ES-I3 (cell line): ENCODE measurements at regions not wholly inside any gene's neighbourhood (a gene's known extent, or its start where the extent isn't known, plus 50 kb on each side); places are given as distances from the start of the nearest gene placed in this dataset.
"Not testable (repeated sequence)": the region's sequence is repeated elsewhere in the genome, so short reads cannot be mapped to it uniquely, and the experiment has no call there.

Experiments
- H3K36me3 ChIP-seq: 2 replicates; pipeline ENCODE4 v1.6.1; 2013; ENCODE audit warnings: mild to moderate bottlenecking, low read length, control low read depth, moderate library complexity; ENCODE audit not compliant: insufficient read depth
- H3K4me1 ChIP-seq: 2 replicates; pipeline ENCODE4 v1.6.1; 2013; ENCODE audit warnings: mild to moderate bottlenecking, control low read depth, low read length; ENCODE audit not compliant: insufficient read depth
- H3K9ac ChIP-seq: 2 replicates; pipeline ENCODE4 v1.6.1; 2013; ENCODE audit warnings: low read depth, mild to moderate bottlenecking, low read length, moderate library complexity
- H3K9me3 ChIP-seq: 2 replicates; pipeline ENCODE4 v1.6.1; 2013; ENCODE audit warnings: mild to moderate bottlenecking, low read length, moderate library complexity; ENCODE audit not compliant: control insufficient read depth, insufficient read depth

DNA sequence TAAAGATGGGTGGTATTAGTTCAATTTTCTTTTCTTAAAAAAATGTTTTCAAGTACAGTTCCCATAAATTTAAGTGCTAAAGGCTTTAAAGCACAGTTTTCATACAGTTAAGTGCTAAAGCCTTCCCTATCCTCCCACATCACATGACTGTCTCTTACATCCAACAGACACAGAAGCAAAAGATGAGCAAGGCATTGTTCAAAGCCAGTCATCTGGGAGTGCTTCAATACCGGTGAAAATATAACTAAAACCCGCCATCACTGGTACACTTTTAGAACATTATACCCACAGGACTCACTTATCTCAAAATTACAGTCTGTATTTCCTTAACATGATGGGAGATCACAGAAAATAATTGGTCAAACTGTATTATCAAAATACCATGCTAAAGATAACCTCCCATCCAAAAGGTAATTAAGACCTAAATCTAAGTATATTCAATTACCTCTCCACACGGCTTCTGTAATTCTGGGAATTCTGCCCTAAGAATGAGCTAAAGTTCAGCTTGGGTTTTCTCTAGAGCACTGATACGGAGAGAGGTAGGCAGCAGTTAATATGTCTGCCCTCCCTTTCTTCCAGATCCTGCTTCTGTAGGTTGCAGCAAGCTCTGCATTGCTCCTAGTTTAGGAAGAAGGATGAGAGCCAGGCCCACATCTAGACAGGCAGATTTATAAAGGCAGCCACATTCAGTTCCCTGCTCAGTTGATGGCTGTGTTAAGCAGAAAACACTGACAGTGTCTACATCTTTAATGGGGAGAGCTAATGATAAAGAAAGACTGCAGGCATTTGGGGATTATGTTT is 474.8 kb upstream of the PFKP start:
- no peaks in the 10 kb centered on the region for H3K4me1 ChIP-seq
- no peaks in the 10 kb centered on the region for H3K9me3 ChIP-seq
- no peak overlapping the region for H3K9ac ChIP-seq
- no peaks in the 10 kb centered on the region for H3K36me3 ChIP-seq

DNA sequence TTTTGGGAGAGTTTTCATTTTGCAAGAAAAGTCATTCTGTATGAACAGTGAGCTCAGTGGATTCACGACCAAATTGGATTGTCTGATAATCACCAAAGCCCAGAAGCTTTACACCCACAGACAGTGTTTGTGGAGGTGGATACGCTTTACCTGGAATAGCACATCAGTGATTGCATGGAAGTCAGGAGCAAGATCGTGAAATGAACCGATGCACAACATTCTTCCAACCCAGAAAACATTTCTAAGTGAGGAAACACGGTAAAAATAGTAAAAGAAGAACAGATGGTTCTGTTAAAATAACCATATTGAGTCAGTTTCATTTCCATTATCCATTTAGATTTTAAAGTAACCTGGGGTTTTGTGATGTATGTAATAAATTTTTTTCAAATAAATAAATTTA is 478.2 kb upstream of the PFKP start:
- Histone ChIP-seq H3K36me3 (no peaks in the 10 kb centered on the region), H3K4me1 (no peaks in the 10 kb centered on the region), H3K9me3 (no peaks in the 10 kb centered on the region), H3K9ac (no peak overlapping the region)

DNA sequence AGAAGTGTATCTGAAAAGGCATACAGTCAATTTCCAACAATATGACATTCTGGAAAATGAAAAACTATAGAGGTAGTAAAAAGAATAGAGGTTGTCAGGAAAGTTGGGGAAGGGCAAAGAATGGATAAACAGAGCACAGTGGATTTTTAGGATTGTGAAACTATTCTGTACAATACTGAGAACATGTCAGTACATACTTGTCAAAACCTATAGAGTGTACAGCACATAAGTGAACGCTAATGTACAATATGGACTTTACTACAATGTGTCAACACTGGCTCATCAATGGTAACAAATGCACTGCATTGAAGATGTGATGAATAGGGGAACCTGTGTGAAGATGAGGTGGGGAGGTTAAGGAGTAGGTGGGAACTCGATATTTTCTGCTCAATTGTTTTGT is 483.0 kb upstream of the PFKP start:
- H3K9ac ChIP-seq = no peak overlapping the region
- H3K36me3 ChIP-seq = no peaks in the 10 kb centered on the region
- H3K9me3 ChIP-seq = no peaks in the 10 kb centered on the region
- no peaks in the 10 kb centered on the region for H3K4me1 ChIP-seq

DNA sequence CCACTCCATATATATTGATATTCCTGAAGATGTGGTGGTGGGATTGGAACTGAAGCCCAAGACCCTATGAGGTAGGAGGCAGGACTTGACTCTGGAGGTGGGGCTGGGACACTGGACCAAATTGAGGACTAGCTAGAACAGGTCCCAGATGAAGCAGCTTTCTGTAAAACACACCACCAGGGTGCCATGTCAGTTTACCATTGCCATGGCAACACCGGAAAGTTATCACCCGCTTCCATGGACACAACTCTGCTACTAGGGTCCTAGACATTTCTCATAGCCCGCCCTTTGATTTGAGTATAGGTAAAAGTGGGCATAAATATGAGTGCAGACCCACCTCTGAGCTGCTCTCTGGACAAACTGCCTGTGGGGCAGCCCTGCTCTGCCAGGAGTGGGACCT is 490.5 kb upstream of the PFKP start:
- Histone ChIP-seq H3K9me3 (no peaks in the 10 kb centered on the region), H3K36me3 (no peaks in the 10 kb centered on the region), H3K9ac (no peak overlapping the region), H3K4me1 (peaks cover 2% of the 10 kb centered on the region; the same call in 1 of the 2 replicates)

DNA sequence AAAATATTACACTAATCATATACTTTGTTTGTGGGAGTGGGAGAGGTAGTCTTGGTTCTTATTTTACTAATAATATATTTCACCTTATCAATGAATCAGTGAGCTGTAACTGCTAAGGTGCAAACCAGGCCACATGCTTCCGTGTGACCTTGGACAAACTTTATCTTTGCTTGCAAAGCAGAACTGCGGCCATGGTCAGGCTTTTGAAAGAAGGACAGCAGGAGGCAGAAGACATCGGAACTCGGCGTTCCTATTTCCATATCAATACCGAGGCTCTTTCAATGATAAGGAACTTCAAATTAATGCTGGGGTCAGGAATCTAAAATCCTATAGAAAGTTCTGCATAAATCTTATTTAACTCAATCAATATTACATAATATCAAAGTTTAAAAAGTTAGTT is 491.9 kb upstream of the PFKP start:
- Histone ChIP-seq H3K9ac (no peak overlapping the region), H3K9me3 (no peaks in the 10 kb centered on the region), H3K4me1 (peaks cover 2% of the 10 kb centered on the region; the same call in 1 of the 2 replicates), H3K36me3 (no peaks in the 10 kb centered on the region)

DNA sequence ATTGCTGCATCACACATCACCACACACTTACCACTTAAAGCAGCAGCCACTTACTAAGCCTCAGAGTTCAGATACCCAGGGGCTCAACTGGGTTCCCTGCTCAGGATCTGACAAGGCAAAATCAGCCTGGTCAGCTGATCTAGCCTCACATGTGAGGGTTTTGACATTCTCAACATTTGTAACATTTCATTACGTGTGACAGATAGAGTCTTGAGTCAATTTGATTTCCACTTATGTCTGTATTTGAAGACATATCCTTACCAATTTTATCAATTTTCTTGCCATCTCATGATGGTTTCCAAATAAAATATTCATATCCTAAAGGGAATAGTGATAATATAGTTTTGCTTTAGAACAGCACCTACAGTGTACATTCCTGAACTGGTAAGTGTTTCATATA is 494.7 kb upstream of the PFKP start:
- no peak overlapping the region for H3K9ac ChIP-seq
- no peaks in the 10 kb centered on the region for H3K36me3 ChIP-seq
- H3K4me1 ChIP-seq = peaks cover 2% of the 10 kb centered on the region; the same call in 1 of the 2 replicates
- no peaks in the 10 kb centered on the region for H3K9me3 ChIP-seq

DNA sequence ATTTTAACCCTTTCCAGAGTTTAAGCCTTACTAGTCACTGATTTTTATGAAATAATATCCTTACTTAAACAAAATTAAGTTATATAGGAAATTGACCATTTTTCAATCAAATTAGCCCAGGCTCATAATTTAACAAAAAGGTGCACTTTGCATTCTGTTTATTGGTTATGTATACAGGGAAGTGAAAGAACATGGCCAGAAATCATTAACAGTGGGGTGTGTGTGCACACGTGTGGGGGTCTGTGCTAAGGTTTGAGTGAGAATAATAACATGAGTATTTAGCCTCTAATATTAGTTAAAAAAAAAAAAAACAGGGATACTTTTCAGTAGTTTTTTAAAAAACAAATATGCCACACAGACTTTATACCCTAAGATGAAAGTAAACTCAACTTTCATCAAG is 510.5 kb upstream of the PFKP start:
- no peaks in the 10 kb centered on the region for H3K36me3 ChIP-seq
- H3K9ac ChIP-seq = no peak overlapping the region
- H3K4me1 ChIP-seq = no peaks in the 10 kb centered on the region
- no peaks in the 10 kb centered on the region for H3K9me3 ChIP-seq

DNA sequence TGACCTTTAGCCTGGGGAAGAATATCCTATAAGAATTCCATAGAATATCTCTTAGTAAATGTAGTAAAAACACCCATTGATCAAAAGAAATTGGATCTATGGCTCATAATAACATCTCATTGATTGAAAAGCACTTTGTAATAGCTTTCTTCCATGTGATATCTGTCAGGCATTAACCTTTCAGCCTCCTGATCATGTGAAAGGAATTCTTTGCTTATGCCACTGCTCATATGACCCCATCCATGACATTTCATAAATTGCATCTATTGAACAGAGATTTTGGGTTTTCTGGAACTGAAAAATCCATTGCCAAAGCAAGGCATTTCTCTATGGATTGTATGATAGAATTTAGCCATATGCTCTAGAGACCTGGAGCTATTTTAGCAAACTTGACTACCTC is 519.3 kb upstream of the PFKP start:
- Histone ChIP-seq H3K36me3 (no peaks in the 10 kb centered on the region), H3K9me3 (no peaks in the 10 kb centered on the region), H3K9ac (no peak overlapping the region), H3K4me1 (no peaks in the 10 kb centered on the region)

DNA sequence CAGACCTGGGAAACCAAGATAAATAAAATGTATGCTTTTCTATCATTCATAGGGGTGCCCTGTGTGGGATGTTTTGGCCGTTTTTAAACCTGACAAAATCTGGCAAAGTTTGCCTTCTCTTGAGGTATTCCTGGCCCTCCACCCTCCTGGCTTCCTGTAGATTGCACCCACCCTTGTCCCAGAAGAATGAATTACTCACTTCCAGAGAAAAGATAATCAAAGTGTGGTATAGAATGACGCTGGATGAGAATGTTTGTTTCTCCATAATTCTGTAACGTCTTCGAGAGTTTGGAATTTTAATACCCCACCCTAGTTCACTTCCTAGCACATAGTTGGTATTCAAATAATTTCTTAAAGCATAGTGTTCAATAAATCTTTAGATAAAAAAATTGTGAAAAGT is 519.7 kb upstream of the PFKP start:
- Histone ChIP-seq H3K4me1 (no peaks in the 10 kb centered on the region), H3K9me3 (no peaks in the 10 kb centered on the region), H3K36me3 (no peaks in the 10 kb centered on the region), H3K9ac (no peak overlapping the region)

DNA sequence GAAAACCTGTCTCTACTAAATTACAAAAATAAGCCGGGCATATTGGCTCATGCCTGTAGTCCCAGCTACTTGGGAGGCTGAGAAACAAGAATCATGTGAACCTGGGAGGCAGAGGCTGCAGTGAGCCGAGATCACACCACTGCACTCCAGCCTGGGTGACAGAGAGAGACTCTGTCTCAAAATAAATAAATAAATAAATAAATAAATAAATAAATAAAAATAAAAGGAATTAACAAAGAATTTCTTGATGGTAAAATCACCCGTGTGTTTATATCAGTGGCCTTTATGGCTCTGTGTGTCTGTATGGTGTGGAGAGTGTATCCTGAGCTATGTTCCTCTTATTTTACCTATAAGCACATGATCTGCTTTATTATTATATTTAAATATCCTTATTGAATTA is 520.5 kb upstream of the PFKP start:
- not testable (repeated sequence) for H3K9me3 ChIP-seq, H3K9ac ChIP-seq, H3K36me3 ChIP-seq, H3K4me1 ChIP-seq

DNA sequence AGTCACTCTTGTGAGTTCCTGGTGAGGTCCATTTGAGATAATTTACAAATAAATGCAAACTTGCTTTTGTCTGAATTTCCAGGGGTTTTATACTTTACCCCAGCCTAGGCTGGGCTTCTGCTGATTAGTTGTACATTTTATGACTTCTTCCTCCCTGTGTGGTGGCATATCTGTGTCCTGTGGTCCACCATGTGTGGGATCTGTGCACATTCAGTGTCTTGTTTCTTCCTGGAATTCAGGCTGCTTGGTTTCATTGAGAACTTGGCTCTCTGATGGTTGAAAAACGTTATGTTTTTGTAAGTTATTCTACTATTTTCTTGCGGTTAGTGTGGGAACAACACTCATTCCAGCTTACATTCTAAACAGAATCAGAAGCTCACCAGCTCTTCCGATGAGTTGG is 523.4 kb upstream of the PFKP start:
- H3K4me1 ChIP-seq = peaks cover 3% of the 10 kb centered on the region; the same call in 1 of the 2 replicates
- no peaks in the 10 kb centered on the region for H3K9me3 ChIP-seq
- no peaks in the 10 kb centered on the region for H3K36me3 ChIP-seq
- H3K9ac ChIP-seq = no peak overlapping the region

DNA sequence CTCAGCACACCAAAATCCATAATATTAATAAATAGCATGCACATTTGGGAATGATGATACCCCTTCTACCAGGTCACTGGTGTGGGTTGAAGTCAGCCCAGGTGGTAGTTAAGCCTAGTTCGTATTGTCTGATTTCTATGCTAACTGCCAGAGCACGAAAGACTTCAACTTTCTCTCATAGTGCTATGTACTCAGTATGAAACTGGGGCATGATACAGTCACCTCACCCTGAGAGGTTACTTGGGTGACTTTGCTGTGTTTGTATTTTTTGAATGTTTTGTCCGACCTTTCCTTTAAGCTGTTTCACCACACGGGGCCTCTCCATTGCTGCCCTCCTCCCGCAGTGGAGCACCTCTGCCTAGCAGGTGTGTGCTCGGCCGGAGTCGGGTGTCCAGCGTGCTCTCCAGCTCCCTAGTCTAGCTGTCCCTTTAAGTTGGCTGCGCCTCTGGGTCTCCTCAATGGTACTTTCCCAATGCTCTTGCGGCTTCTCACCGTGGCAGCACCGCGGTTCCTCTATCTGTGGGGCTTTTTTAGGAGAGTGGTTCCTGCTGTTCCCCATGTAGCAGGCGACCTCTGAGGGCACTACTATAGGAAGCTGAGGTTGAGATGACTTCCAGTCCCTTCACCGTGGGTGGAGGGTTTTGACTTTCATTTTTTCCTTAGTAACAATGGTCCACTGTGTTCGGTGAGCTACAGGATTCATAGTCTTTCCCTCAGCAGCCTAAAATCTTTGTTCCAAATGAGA is 524.0 kb upstream of the PFKP start:
- H3K4me1 ChIP-seq = peaks cover 3% of the 10 kb centered on the region; the same call in 1 of the 2 replicates
- no peaks in the 10 kb centered on the region for H3K36me3 ChIP-seq
- H3K9me3 ChIP-seq = no peaks in the 10 kb centered on the region
- H3K9ac ChIP-seq = no peak overlapping the region

DNA sequence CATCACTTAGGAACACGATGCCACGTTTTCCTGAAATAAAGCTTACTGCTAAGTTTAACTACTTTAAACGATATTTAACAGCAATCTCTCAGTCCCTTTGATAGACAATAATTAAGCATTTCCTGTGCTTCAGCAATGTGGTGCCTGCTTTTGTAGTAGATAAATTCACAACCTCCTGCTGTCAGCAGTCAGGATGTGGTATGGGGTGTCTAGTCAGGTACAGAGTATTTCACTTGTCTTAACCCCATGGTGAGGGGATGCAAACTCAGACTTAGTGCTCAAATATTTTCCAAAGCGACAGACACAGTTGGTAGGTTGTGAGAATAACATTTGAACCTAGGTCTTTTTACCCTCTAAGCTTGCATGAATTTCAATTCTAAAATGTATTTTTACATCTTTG is 526.2 kb upstream of the PFKP start:
- Histone ChIP-seq H3K9ac (no peak overlapping the region), H3K36me3 (no peaks in the 10 kb centered on the region), H3K4me1 (peaks cover 3% of the 10 kb centered on the region; the same call in 1 of the 2 replicates), H3K9me3 (no peaks in the 10 kb centered on the region)

DNA sequence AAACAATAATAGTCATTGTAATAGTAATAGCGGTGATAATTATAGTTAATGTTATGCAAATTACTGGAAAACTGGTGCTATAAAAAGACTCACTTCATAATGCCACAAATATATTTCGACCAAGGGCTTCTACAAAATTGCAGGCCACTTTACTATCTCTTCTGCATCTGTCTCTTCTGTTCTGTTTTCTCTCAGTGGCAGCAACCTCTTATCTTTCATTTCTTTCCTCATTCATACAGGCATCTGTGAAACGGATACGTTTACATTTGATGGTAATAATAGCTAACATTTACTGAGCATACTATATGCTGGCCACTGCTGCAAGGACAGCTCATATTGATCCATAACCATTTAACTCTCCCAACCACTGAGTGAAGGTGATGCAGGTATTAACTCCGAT is 537.4 kb upstream of the PFKP start:
- Histone ChIP-seq H3K9ac (no peak overlapping the region), H3K9me3 (no peaks in the 10 kb centered on the region), H3K4me1 (no peaks in the 10 kb centered on the region), H3K36me3 (no peaks in the 10 kb centered on the region)

DNA sequence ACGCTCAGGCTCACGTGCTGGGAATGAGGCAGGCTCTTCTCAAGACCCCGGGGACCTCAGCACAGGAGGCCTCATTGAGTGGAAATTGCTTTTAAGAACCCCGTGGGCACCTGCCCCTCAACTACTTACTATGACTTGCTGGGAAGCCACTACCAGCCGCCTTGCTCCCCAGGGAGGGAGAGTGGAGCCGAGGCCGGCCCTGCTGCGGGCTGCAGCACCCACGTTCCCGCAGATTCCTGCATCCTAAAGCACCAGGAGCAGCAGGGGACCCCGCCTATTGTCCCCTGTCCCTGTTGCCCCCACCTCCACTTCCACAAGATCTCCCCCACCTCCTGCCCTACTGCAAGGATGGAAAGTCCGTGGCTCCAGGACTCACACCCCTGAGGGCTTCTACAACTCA is 541.6 kb upstream of the PFKP start:
- Histone ChIP-seq H3K4me1 (no peaks in the 10 kb centered on the region), H3K9ac (no peak overlapping the region), H3K36me3 (no peaks in the 10 kb centered on the region), H3K9me3 (no peaks in the 10 kb centered on the region)
